ENCODE measurements at regions not wholly inside any gene's neighbourhood (a gene's known extent, or its start where the extent isn't known, plus 50 kb on each side); places are given as distances from the start of the nearest gene placed in this dataset.
"Not testable (repeated sequence)": the region's sequence is repeated elsewhere in the genome, so short reads cannot be mapped to it uniquely, and the experiment has no call there.

GRCh38 chr14:27863166-27863565 is 903.4 kb upstream of the FOXG1 start:
- no peak for TF ChIP-seq CTCF (IDR thresholded peaks at IDR 0.05; ENCODE audit: unreplicated experiment)
- no peak overlapping the region for H3K27ac Mint-ChIP-seq
- no peaks in the 10 kb centered on the region for H3K9me3 Mint-ChIP-seq (ENCODE audit: low read depth)
- H3K36me3 Mint-ChIP-seq (ENCODE audit: insufficient read depth) = no peaks in the 10 kb centered on the region
- no peaks in the 10 kb centered on the region for H3K4me1 Mint-ChIP-seq (ENCODE audit: low read depth)
- no peak overlapping the region for H3K4me3 Mint-ChIP-seq (ENCODE audit: low read depth)
- no peak for DNase-seq (ENCODE audit: low spot score, unreplicated experiment)
- no peaks in the 10 kb centered on the region for H3K27me3 Mint-ChIP-seq

- Mint-ChIP-seq H3K36me3 (ENCODE audit: insufficient read depth) (no peaks in the 10 kb centered on the region), H3K27me3 (no peaks in the 10 kb centered on the region)
- TF ChIP-seq CTCF (IDR thresholded peaks at IDR 0.05; ENCODE audit: unreplicated experiment) = no peak
Measured at GRCh38 chr14:27881063-27881462, 885.5 kb upstream of the FOXG1 start.

GRCh38 chr14:27881646-27882045 is 884.9 kb upstream of the FOXG1 start:
- Mint-ChIP-seq H3K9me3 (ENCODE audit: low read depth) (no peaks in the 10 kb centered on the region), H3K4me3 (ENCODE audit: low read depth) (no peak overlapping the region), H3K4me1 (ENCODE audit: low read depth) (no peaks in the 10 kb centered on the region), H3K36me3 (ENCODE audit: insufficient read depth) (no peaks in the 10 kb centered on the region), H3K27ac (no peak overlapping the region), H3K27me3 (no peaks in the 10 kb centered on the region)
- DNase-seq (ENCODE audit: low spot score, unreplicated experiment) = no peak
- no peak for TF ChIP-seq CTCF (IDR thresholded peaks at IDR 0.05; ENCODE audit: unreplicated experiment)

More at GRCh38 chr14:27881063-27881462, 885.5 kb upstream of the FOXG1 start:
- H3K4me3 Mint-ChIP-seq (ENCODE audit: low read depth) = no peak overlapping the region
- no peaks in the 10 kb centered on the region for H3K4me1 Mint-ChIP-seq (ENCODE audit: low read depth)
- H3K27ac Mint-ChIP-seq = no peak overlapping the region
- H3K9me3 Mint-ChIP-seq (ENCODE audit: low read depth) = no peaks in the 10 kb centered on the region
- DNase-seq (ENCODE audit: low spot score, unreplicated experiment) = no peak

GRCh38 chr14:27886256-27886655 is 880.3 kb upstream of the FOXG1 start:
- Mint-ChIP-seq H3K4me1 (ENCODE audit: low read depth) (no peaks in the 10 kb centered on the region), H3K27ac (no peak overlapping the region), H3K27me3 (no peaks in the 10 kb centered on the region), H3K9me3 (ENCODE audit: low read depth) (peaks cover 3% of the 10 kb centered on the region), H3K4me3 (ENCODE audit: low read depth) (no peak overlapping the region), H3K36me3 (ENCODE audit: insufficient read depth) (no peaks in the 10 kb centered on the region)
- DNase-seq (ENCODE audit: low spot score, unreplicated experiment) = no peak
- no peak for TF ChIP-seq CTCF (IDR thresholded peaks at IDR 0.05; ENCODE audit: unreplicated experiment)

GRCh38 chr14:27890259-27890658 is 876.3 kb upstream of the FOXG1 start:
- Mint-ChIP-seq H3K4me1 (ENCODE audit: low read depth) (no peaks in the 10 kb centered on the region), H3K27ac (no peak overlapping the region), H3K9me3 (ENCODE audit: low read depth) (peaks cover 8% of the 10 kb centered on the region), H3K36me3 (ENCODE audit: insufficient read depth) (no peaks in the 10 kb centered on the region), H3K27me3 (no peaks in the 10 kb centered on the region), H3K4me3 (ENCODE audit: low read depth) (no peak overlapping the region)
- TF ChIP-seq CTCF (IDR thresholded peaks at IDR 0.05; ENCODE audit: unreplicated experiment) = no peak
- no peak for DNase-seq (ENCODE audit: low spot score, unreplicated experiment)

GRCh38 chr14:27908484-27908883 is 858.1 kb upstream of the FOXG1 start:
- H3K36me3 Mint-ChIP-seq (ENCODE audit: insufficient read depth); DNase-seq (ENCODE audit: low spot score, unreplicated experiment); H3K9me3 Mint-ChIP-seq (ENCODE audit: low read depth); H3K4me1 Mint-ChIP-seq (ENCODE audit: low read depth); H3K4me3 Mint-ChIP-seq (ENCODE audit: low read depth); H3K27ac Mint-ChIP-seq; H3K27me3 Mint-ChIP-seq: not testable (repeated sequence)

All from progenitor cell of endocrine pancreas (in vitro differentiated cells).